Caco-2 (cell line): ENCODE measurements at regions not wholly inside any gene's neighbourhood (a gene's known extent, or its start where the extent isn't known, plus 50 kb on each side); places are given as distances from the start of the nearest gene placed in this dataset.

ENCODE experiments used
- BruUV-seq: library from RNA; stranded (reverse); fragments of 400-500 nt; replicated peaks from 2 replicates; lab custom pipeline; 2021; lab: Mats Ljungman, UMichigan
- CTCF ChIA-PET: fragments of 300-600 bp; sonication (Branson Sonifier 250); formaldehyde crosslinking; loops from one replicate; lab custom pipeline; 2022; ENCODE audit warnings: antibody characterized with exemption; lab: Charles Lee
- POLR2A ChIA-PET: fragments of 300-600 bp; sonication (Branson Sonifier 250); formaldehyde crosslinking; loops from one replicate; lab custom pipeline; 2022; ENCODE audit warnings: antibody characterized with exemption; lab: Charles Lee
- DNase-seq, 2 experiments: peaks; one replicate each; pipeline versions ENCODE4 v3.0.0 to v3.0.0-alpha.2; 2020 to 2022
- H3K27me3 ChIP-seq: replicated peaks from 2 replicates; pipeline ENCODE4 v1.6.0; 2011; ENCODE audit warnings: low read length; ENCODE audit not compliant: control insufficient read depth, insufficient read depth
- H3K36me3 ChIP-seq: 2 replicates; pipeline ENCODE4 v1.5.1; 2011; ENCODE audit warnings: low read length; ENCODE audit not compliant: control insufficient read depth, insufficient read depth
- H3K4me1 ChIP-seq: fragments of 250-450 bp; sonication (Bioruptor Pico); 2 replicates; pipeline ENCODE4 v1.5.1; 2020; ENCODE audit warnings: mild to moderate bottlenecking
- H3K4me3 ChIP-seq: 2 replicates; pipeline ENCODE4 v1.5.1; 2011; ENCODE audit warnings: low read depth, mild to moderate bottlenecking, control low read depth, low read length
- H3K9me3 ChIP-seq: fragments of 250-450 bp; sonication (Bioruptor Pico); 2 replicates; pipeline ENCODE4 v1.5.1; 2020; ENCODE audit warnings: mild to moderate bottlenecking, moderate library complexity
- H3K27ac Mint-ChIP-seq: one replicate; pipeline ENCODE4 v1.8.0; 2022; ENCODE audit warnings: mixed read lengths; ENCODE audit not compliant: unreplicated experiment
- H3K27me3 Mint-ChIP-seq: one replicate; pipeline ENCODE4 v1.8.0; 2022; ENCODE audit warnings: mixed read lengths; ENCODE audit not compliant: insufficient read depth, unreplicated experiment
- H3K36me3 Mint-ChIP-seq: one replicate; pipeline ENCODE4 v1.8.0; 2022; ENCODE audit warnings: mild to moderate bottlenecking, mixed read lengths; ENCODE audit not compliant: insufficient read depth, unreplicated experiment
- H3K4me1 Mint-ChIP-seq: one replicate; pipeline ENCODE4 v1.8.0; 2022; ENCODE audit warnings: low read depth, mixed read lengths; ENCODE audit not compliant: unreplicated experiment
- H3K4me3 Mint-ChIP-seq: one replicate; pipeline ENCODE4 v1.8.0; 2022; ENCODE audit warnings: mild to moderate bottlenecking, moderate library complexity, mixed read lengths; ENCODE audit not compliant: unreplicated experiment
- H3K9me3 Mint-ChIP-seq: one replicate; pipeline ENCODE4 v1.8.0; 2022; ENCODE audit warnings: mixed read lengths; ENCODE audit not compliant: unreplicated experiment
- CTCF ChIP-seq, 2 experiments: fragments of 200-600 bp in 1 of 2; IDR thresholded peaks; 1 replicate in 1 of 2; 2 replicates in 1 of 2; pipeline versions ENCODE4 v1.5.1 to v1.8.0; 2011 to 2022; ENCODE audit warnings: antibody characterized with exemption in 1 of 2, control low read depth in 1 of 2, inconsistent platforms in 1 of 2, low read depth in 1 of 2, low read length in 1 of 2, mild to moderate bottlenecking in 1 of 2, moderate library complexity in 1 of 2; ENCODE audit not compliant: insufficient read depth in 1 of 2, severe bottlenecking in 1 of 2, unreplicated experiment in 1 of 2
- intact Hi-C: fragments of 100-400 bp; cut with micrococcal nuclease; formaldehyde crosslinking; loops from one replicate; pipeline ENCODE4 v1.10.0; 2022; ENCODE audit not compliant: unreplicated experiment

- no peaks in the 10 kb centered on the region for H3K4me1 ChIP-seq
- Mint-ChIP-seq H3K4me1 (no peaks in the 10 kb centered on the region), H3K27me3 (no peaks in the 10 kb centered on the region), H3K4me3 (no peak overlapping the region), H3K36me3 (no peaks in the 10 kb centered on the region), H3K9me3 (no peaks in the 10 kb centered on the region), H3K27ac (no peak overlapping the region)
- ChIA-PET POLR2A (no interaction called here), CTCF (no interaction called here)
- no TSS peak for BruUV-seq
- no peaks in the 10 kb centered on the region for H3K27me3 ChIP-seq
- TF ChIP-seq CTCF (IDR thresholded peaks at IDR 0.05; ENCODE audit: insufficient read depth in 1 of 2, low read depth in 1 of 2, low read length in 1 of 2, severe bottlenecking in 1 of 2, unreplicated experiment in 1 of 2): no peak
- DNase-seq: no peak
- H3K36me3 ChIP-seq: no peaks in the 10 kb centered on the region
- peaks cover 3% of the 10 kb centered on the region; the same call in 1 of the 2 replicates for H3K9me3 ChIP-seq
- intact Hi-C loops: no loop called here
- H3K4me3 ChIP-seq: no peak overlapping the region
These were observed 1144.0 kb upstream of the NUDT12 start for GRCh38 chr5:104706600-104706999.

GRCh38 chr5:104702212-104702611 is 1139.6 kb upstream of the NUDT12 start:
- no peak overlapping the region for H3K4me3 Mint-ChIP-seq
- no peak overlapping the region for H3K27ac Mint-ChIP-seq
- no peaks in the 10 kb centered on the region for H3K4me1 Mint-ChIP-seq
- no peaks in the 10 kb centered on the region for H3K36me3 Mint-ChIP-seq
- H3K27me3 ChIP-seq: no peaks in the 10 kb centered on the region
- TF ChIP-seq CTCF (IDR thresholded peaks at IDR 0.05; ENCODE audit: insufficient read depth in 1 of 2, low read depth in 1 of 2, low read length in 1 of 2, severe bottlenecking in 1 of 2, unreplicated experiment in 1 of 2): no peak
- POLR2A ChIA-PET: no interaction called here
- no peaks in the 10 kb centered on the region for H3K27me3 Mint-ChIP-seq
- no peaks in the 10 kb centered on the region for H3K4me1 ChIP-seq
- BruUV-seq: no TSS peak
- no peak for DNase-seq
- H3K36me3 ChIP-seq: no peaks in the 10 kb centered on the region
- CTCF ChIA-PET: no interaction called here
- peaks cover 21% of the 10 kb centered on the region for H3K9me3 Mint-ChIP-seq
- H3K9me3 ChIP-seq: peaks cover 8% of the 10 kb centered on the region; the same call in 1 of the 2 replicates
- intact Hi-C loops: no loop called here
- H3K4me3 ChIP-seq: no peak overlapping the region

GRCh38 chr5:104699438-104699837 is 1136.8 kb upstream of the NUDT12 start:
- CTCF ChIA-PET: no interaction called here
- BruUV-seq: no TSS peak
- no peak for TF ChIP-seq CTCF (IDR thresholded peaks at IDR 0.05; ENCODE audit: insufficient read depth in 1 of 2, low read depth in 1 of 2, low read length in 1 of 2, severe bottlenecking in 1 of 2, unreplicated experiment in 1 of 2)
- Histone ChIP-seq H3K4me3 (no peak overlapping the region), H3K9me3 (peaks cover 8% of the 10 kb centered on the region; the same call in 1 of the 2 replicates), H3K4me1 (no peaks in the 10 kb centered on the region), H3K36me3 (no peaks in the 10 kb centered on the region), H3K27me3 (no peaks in the 10 kb centered on the region)
- POLR2A ChIA-PET: no interaction called here
- no peak overlapping the region for H3K27ac Mint-ChIP-seq
- peaks cover 21% of the 10 kb centered on the region for H3K9me3 Mint-ChIP-seq
- H3K4me1 Mint-ChIP-seq: no peaks in the 10 kb centered on the region
- intact Hi-C loops: no loop called here
- no peak overlapping the region for H3K4me3 Mint-ChIP-seq
- H3K27me3 Mint-ChIP-seq: no peaks in the 10 kb centered on the region
- no peak for DNase-seq
- no peaks in the 10 kb centered on the region for H3K36me3 Mint-ChIP-seq
